Trophoblast cell (in vitro differentiated cells and primary cell): ENCODE measurements at regions not wholly inside any gene's neighbourhood (a gene's known extent, or its start where the extent isn't known, plus 50 kb on each side); places are given as distances from the start of the nearest gene placed in this dataset.

Source experiments
- DNase-seq, 2 donors: peaks; one replicate each; pipeline ENCODE4 v3.0.0-alpha.2; 2016
- H2AFZ ChIP-seq: 2 replicates; pipeline ENCODE4 v1.6.1; 2013; ENCODE audit warnings: low read length, moderate library complexity, mild to moderate bottlenecking; ENCODE audit not compliant: insufficient read depth, poor library complexity
- H2AK5ac ChIP-seq: 2 replicates; pipeline ENCODE4 v1.6.1; 2013; ENCODE audit warnings: mild to moderate bottlenecking, low read length
- H2BK120ac ChIP-seq: 2 replicates; pipeline ENCODE4 v1.6.1; 2013; ENCODE audit warnings: low read length, mild to moderate bottlenecking, moderate library complexity; ENCODE audit not compliant: insufficient read depth, poor library complexity
- H2BK12ac ChIP-seq: 2 replicates; pipeline ENCODE4 v1.6.1; 2013; ENCODE audit warnings: mild to moderate bottlenecking, low read length, moderate library complexity
- H2BK5ac ChIP-seq: 2 replicates; pipeline ENCODE4 v1.6.1; 2013; ENCODE audit warnings: low read length, low read depth, moderate library complexity, mild to moderate bottlenecking; ENCODE audit not compliant: poor library complexity
- H3K14ac ChIP-seq: 2 replicates; pipeline ENCODE4 v1.6.1; 2013; ENCODE audit warnings: mild to moderate bottlenecking, low read length
- H3K18ac ChIP-seq: 2 replicates; pipeline ENCODE4 v1.6.1; 2013; ENCODE audit warnings: mild to moderate bottlenecking, low read length
- H3K23ac ChIP-seq: 2 replicates; pipeline ENCODE4 v1.6.1; 2013; ENCODE audit warnings: low read length
- H3K27ac ChIP-seq: 2 replicates; pipeline ENCODE4 v1.5.1; 2013; ENCODE audit warnings: low read depth, mild to moderate bottlenecking, inconsistent platforms, low read length, moderate library complexity
- H3K27me3 ChIP-seq: 2 replicates; pipeline ENCODE4 v1.6.1; 2013; ENCODE audit warnings: inconsistent platforms, mild to moderate bottlenecking, low read length, moderate library complexity; ENCODE audit not compliant: insufficient read depth
- H3K36me3 ChIP-seq, 2 experiments: 1 replicate in 1 of 2; 2 replicates in 1 of 2; pipeline ENCODE4 v1.6.1; 2013; ENCODE audit warnings: low read length in 2 of 2, mild to moderate bottlenecking in 2 of 2, moderate library complexity in 1 of 2; ENCODE audit not compliant: insufficient read depth in 2 of 2, control insufficient read depth in 1 of 2
- H3K4ac ChIP-seq: 2 replicates; pipeline ENCODE4 v1.6.1; 2013; ENCODE audit warnings: low read depth, mild to moderate bottlenecking, low read length, moderate library complexity
- H3K4me1 ChIP-seq, 2 experiments: 1 replicate in 1 of 2; 2 replicates in 1 of 2; pipeline ENCODE4 v1.6.1; 2013; ENCODE audit warnings: low read length in 2 of 2, mild to moderate bottlenecking in 2 of 2, moderate library complexity in 1 of 2; ENCODE audit not compliant: insufficient read depth in 2 of 2, control insufficient read depth in 1 of 2
- H3K4me2 ChIP-seq: 2 replicates; pipeline ENCODE4 v1.6.1; 2013; ENCODE audit warnings: inconsistent platforms, mild to moderate bottlenecking, low read length, moderate library complexity
- H3K4me3 ChIP-seq: 2 replicates; pipeline ENCODE4 v1.5.1; 2013; ENCODE audit warnings: mild to moderate bottlenecking, low read depth, low read length, inconsistent platforms
- H3K79me1 ChIP-seq: one replicate; pipeline ENCODE4 v1.6.1; 2013; ENCODE audit warnings: low read length
- H3K79me2 ChIP-seq: 2 replicates; pipeline ENCODE4 v1.6.1; 2013; ENCODE audit warnings: low read length, mild to moderate bottlenecking; ENCODE audit not compliant: control insufficient read depth, insufficient read depth, poor library complexity
- H3K9ac ChIP-seq: 2 replicates; pipeline ENCODE4 v1.6.1; 2013; ENCODE audit warnings: mild to moderate bottlenecking, low read length
- H3K9me3 ChIP-seq: 2 replicates; pipeline ENCODE4 v1.6.1; 2013; ENCODE audit warnings: low read depth, mild to moderate bottlenecking, control low read depth, inconsistent platforms, low read length; ENCODE audit not compliant: insufficient read depth
- H4K12ac ChIP-seq: 2 replicates; pipeline ENCODE4 v1.6.1; 2013; ENCODE audit warnings: low read depth, mild to moderate bottlenecking, low read length, moderate library complexity
- H4K8ac ChIP-seq: 2 replicates; pipeline ENCODE4 v1.6.1; 2013; ENCODE audit warnings: low read depth, mild to moderate bottlenecking, low read length, moderate library complexity
- H4K91ac ChIP-seq: one replicate; pipeline ENCODE4 v1.6.1; 2013; ENCODE audit warnings: low read depth, mild to moderate bottlenecking, low read length, moderate library complexity
- WGBS: extraction: QIAGEN DNeasy Blood & Tissue Kit; methylation state at CpG from one replicate; pipeline ENCODE4 v1.1.7; 2013; ENCODE audit warnings: missing lambda C conversion rate; ENCODE audit not compliant: insufficient read length, insufficient coverage; ENCODE audit errors: extremely low coverage; 5-methylcytosine and 5-hydroxymethylcytosine counted together

DNA sequence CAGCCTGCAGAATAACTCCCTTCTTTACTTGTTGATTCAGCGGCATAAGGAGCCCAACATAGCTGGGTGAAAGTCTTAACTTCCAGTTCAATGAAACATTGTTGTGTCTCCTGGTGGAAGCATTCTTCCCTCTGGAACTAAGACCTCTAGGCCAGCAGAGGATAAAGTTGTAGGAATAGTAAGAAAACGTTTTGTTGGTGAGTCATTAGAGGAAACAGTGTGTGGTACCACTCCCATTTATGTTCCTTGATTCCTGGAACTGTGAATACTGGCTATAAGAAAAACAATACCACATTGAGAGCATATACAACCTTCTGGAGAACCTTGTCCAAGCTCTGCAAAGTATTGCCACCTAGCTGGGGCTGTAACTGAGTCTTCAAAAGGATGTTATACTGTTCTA is 737.4 kb upstream of the ZP4 start:
- Histone ChIP-seq H4K8ac (no peak overlapping the region), H3K14ac (no peak overlapping the region), H3K4me2 (no peak overlapping the region), H4K12ac (no peak overlapping the region), H2BK120ac (no peak overlapping the region), H2AFZ (no peak overlapping the region), H3K79me1 (no peaks in the 10 kb centered on the region), H3K27me3 (no peaks in the 10 kb centered on the region), H3K4me3 (no peak overlapping the region), H3K27ac (no peak overlapping the region), H2BK5ac (no peak overlapping the region), H3K9me3 (no peaks in the 10 kb centered on the region), H3K4ac (no peak overlapping the region), H4K91ac (no peak overlapping the region), H3K36me3 (no peaks in the 10 kb centered on the region), H3K79me2 (no peaks in the 10 kb centered on the region), H3K4me1 (no peaks in the 10 kb centered on the region), H3K18ac (no peak overlapping the region), H3K23ac (no peak overlapping the region), H2AK5ac (no peak overlapping the region), H3K9ac (no peak overlapping the region), H2BK12ac (no peak overlapping the region)
- WGBS: no CpG with 5 or more reads among the region's 2 CpGs
- DNase-seq: no peak

DNA sequence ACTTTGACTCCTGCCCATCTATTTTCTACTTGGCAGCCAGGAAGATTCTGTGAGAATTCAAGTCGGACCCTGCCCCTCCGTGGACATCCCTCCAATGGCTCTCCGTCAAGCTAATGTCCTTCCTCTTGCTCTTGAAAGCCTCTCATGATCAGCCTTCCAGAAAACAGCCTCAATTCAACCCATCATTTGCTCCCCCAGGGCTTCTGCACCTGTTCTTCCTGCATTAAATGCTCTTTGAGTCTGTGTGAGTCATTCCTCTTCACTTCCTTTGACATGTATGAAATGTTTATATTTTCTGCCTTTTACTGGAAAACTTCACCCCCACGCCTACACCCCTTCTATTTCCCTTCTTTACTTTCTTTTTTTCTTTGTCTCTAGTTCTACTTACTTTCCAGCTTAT is 734.1 kb upstream of the ZP4 start:
- Histone ChIP-seq H3K79me2 (no peaks in the 10 kb centered on the region), H3K79me1 (no peaks in the 10 kb centered on the region), H3K14ac (no peak overlapping the region), H3K27me3 (no peaks in the 10 kb centered on the region), H2AFZ (no peak overlapping the region), H2AK5ac (no peak overlapping the region), H2BK12ac (no peak overlapping the region), H3K4me1 (no peaks in the 10 kb centered on the region), H3K36me3 (no peaks in the 10 kb centered on the region), H3K27ac (no peak overlapping the region), H3K9ac (no peak overlapping the region), H3K4me2 (no peak overlapping the region), H4K12ac (no peak overlapping the region), H3K18ac (no peak overlapping the region), H2BK120ac (no peak overlapping the region), H3K4me3 (no peak overlapping the region), H3K23ac (no peak overlapping the region), H2BK5ac (no peak overlapping the region), H4K91ac (no peak overlapping the region), H3K9me3 (no peaks in the 10 kb centered on the region), H3K4ac (no peak overlapping the region), H4K8ac (no peak overlapping the region)
- 100% methylated on average over 1 of the region's 4 CpGs for WGBS
- no peak for DNase-seq

DNA sequence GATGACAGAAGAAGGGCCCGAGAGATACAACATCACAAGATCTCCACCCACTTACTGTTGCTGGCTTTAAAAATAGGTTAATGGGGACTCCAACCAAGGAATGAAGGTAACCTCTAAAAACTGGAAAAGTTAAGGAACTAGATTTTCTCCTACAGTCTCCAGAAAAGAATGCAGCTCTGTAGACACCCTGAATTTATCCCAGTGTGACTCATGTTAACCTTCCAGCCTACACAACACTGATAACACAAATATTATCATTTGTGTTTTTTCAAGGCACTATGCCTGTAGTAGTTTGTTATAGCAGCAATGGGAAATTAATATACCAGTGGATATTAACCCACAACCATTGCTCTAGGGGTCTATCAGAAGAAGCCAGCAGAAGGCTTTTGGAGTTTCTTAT is 730.7 kb upstream of the ZP4 start:
- Histone ChIP-seq H3K79me2 (no peaks in the 10 kb centered on the region), H3K23ac (no peak overlapping the region), H3K18ac (no peak overlapping the region), H3K4me2 (no peak overlapping the region), H3K79me1 (no peaks in the 10 kb centered on the region), H3K27ac (no peak overlapping the region), H4K12ac (no peak overlapping the region), H2BK12ac (no peak overlapping the region), H2BK5ac (no peak overlapping the region), H3K4ac (no peak overlapping the region), H3K9me3 (no peaks in the 10 kb centered on the region), H2AK5ac (no peak overlapping the region), H2AFZ (no peak overlapping the region), H3K9ac (no peak overlapping the region), H3K4me3 (no peak overlapping the region), H3K36me3 (no peaks in the 10 kb centered on the region), H3K27me3 (no peaks in the 10 kb centered on the region), H4K8ac (no peak overlapping the region), H3K4me1 (no peaks in the 10 kb centered on the region), H3K14ac (no peak overlapping the region), H2BK120ac (no peak overlapping the region), H4K91ac (no peak overlapping the region)
- no CpG with 5 or more reads among the region's 1 CpG for WGBS
- no peak for DNase-seq

GRCh38 chr1:238619652-238620051 is 728.9 kb upstream of the ZP4 start:
- H4K91ac ChIP-seq: no peak overlapping the region
- no peak overlapping the region for H4K12ac ChIP-seq

DNA sequence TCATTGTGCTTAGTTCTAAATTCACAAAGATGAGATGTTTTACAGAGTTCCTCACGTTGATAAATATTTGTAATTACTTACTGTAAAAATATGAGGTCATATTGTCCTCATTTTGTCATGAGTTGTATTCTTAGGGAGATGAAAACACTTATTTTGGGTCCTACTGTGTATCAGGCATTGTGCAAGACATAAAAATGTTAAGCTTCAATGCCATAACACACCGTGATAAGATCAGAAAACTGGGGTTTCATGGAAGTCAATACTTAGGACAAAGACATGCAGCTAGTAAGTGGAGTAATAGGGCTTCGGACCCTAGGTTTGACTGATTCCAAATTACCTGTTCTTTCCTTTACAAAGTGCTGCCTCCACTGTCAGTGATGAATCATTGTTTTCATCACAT is 720.7 kb upstream of the ZP4 start:
- Histone ChIP-seq H2BK120ac (no peak overlapping the region), H2BK12ac (no peak overlapping the region), H3K27me3 (no peaks in the 10 kb centered on the region), H4K8ac (no peak overlapping the region), H3K4me1 (no peaks in the 10 kb centered on the region), H3K18ac (no peak overlapping the region), H3K4ac (no peak overlapping the region), H3K27ac (no peak overlapping the region), H3K14ac (no peak overlapping the region), H3K79me1 (no peaks in the 10 kb centered on the region), H3K4me2 (no peak overlapping the region), H4K12ac (no peak overlapping the region), H3K9me3 (no peaks in the 10 kb centered on the region), H3K36me3 (no peaks in the 10 kb centered on the region), H3K9ac (no peak overlapping the region), H4K91ac (no peak overlapping the region), H3K79me2 (no peaks in the 10 kb centered on the region), H2BK5ac (no peak overlapping the region), H2AFZ (no peak overlapping the region), H3K23ac (no peak overlapping the region), H3K4me3 (no peak overlapping the region), H2AK5ac (no peak overlapping the region)
- WGBS: no CpG with 5 or more reads among the region's 3 CpGs
- DNase-seq: no peak

More at GRCh38 chr1:238619652-238620051, 728.9 kb upstream of the ZP4 start:
- H2AFZ ChIP-seq: no peak overlapping the region
- no peak overlapping the region for H2BK120ac ChIP-seq
- H3K4me2 ChIP-seq: no peak overlapping the region
- H3K4me1 ChIP-seq: no peaks in the 10 kb centered on the region
- no peak overlapping the region for H3K9ac ChIP-seq
- no peaks in the 10 kb centered on the region for H3K9me3 ChIP-seq
- no peak overlapping the region for H3K4me3 ChIP-seq
- no peak overlapping the region for H3K18ac ChIP-seq
- H3K27me3 ChIP-seq: no peaks in the 10 kb centered on the region
- H4K8ac ChIP-seq: no peak overlapping the region
- H2BK12ac ChIP-seq: no peak overlapping the region
- H3K79me1 ChIP-seq: no peaks in the 10 kb centered on the region
- H2BK5ac ChIP-seq: no peak overlapping the region
- no peak overlapping the region for H3K14ac ChIP-seq
- H3K79me2 ChIP-seq: no peaks in the 10 kb centered on the region
- H3K23ac ChIP-seq: no peak overlapping the region
- H3K4ac ChIP-seq: no peak overlapping the region
- no peak overlapping the region for H3K27ac ChIP-seq
- H2AK5ac ChIP-seq: no peak overlapping the region
- H3K36me3 ChIP-seq: no peaks in the 10 kb centered on the region
- DNase-seq: no peak
